Ascending aorta (tissue), 2 donors: ENCODE measurements at regions not wholly inside any gene's neighbourhood (a gene's known extent, or its start where the extent isn't known, plus 50 kb on each side); places are given as distances from the start of the nearest gene placed in this dataset.

Source experiments
- DNase-seq, 2 donors: peaks; one replicate each; pipeline ENCODE4 v3.0.0-alpha.2; 2019; ENCODE audit warnings: low spot score in 2 of 2
- H3K27ac ChIP-seq, 2 donors: fragments of 200-600 bp; sonication (generic); one replicate each; pipeline ENCODE4 v1.5.1; 2016 to 2017; ENCODE audit warnings: mild to moderate bottlenecking in 1 of 2
- H3K27me3 ChIP-seq: fragments of 200-600 bp; sonication (generic); one replicate; pipeline ENCODE4 v1.5.1; 2017
- H3K36me3 ChIP-seq, 2 donors: fragments of 200-600 bp; sonication (generic); one replicate each; pipeline ENCODE4 v1.5.1; 2016
- H3K4me1 ChIP-seq, 2 donors: fragments of 200-600 bp; sonication (generic); one replicate each; pipeline ENCODE4 v1.5.1; 2016 to 2017; ENCODE audit warnings: mild to moderate bottlenecking in 1 of 2
- H3K4me3 ChIP-seq, 2 donors: fragments of 200-600 bp; sonication (generic); one replicate each; pipeline ENCODE4 v1.5.1; 2016 to 2017; ENCODE audit warnings: mild to moderate bottlenecking in 1 of 2
- H3K9me3 ChIP-seq, 2 donors: fragments of 200-600 bp; sonication (generic); one replicate each; pipeline ENCODE4 v1.5.1; 2016
- CTCF ChIP-seq, 3 experiments: fragments of 200-600 bp in 2 of 3; fragments of 450-650 bp in 1 of 3; sonication (generic) in 2 of 3; IDR thresholded peaks; one replicate each; pipeline ENCODE4 v1.5.1; 2016 to 2019; ENCODE audit warnings: antibody characterized with exemption in 3 of 3, mild to moderate bottlenecking in 1 of 3, moderate library complexity in 1 of 3
- intact Hi-C: fragments of 100-400 bp; cut with DNase I; formaldehyde crosslinking; loops from one replicate; pipeline ENCODE4 v1.15.1; 2023

- no peak overlapping the region for H3K4me3 ChIP-seq
- no peaks in the 10 kb centered on the region for H3K36me3 ChIP-seq
- no peak for DNase-seq
- H3K4me1 ChIP-seq, result no peaks in the 10 kb centered on the region
- intact Hi-C loops, result loop anchor here (10.0 kb wide), 1 partner anchor 54 kb away; no protein-coding TSS in a partner anchor
- no peaks in the 10 kb centered on the region for H3K27me3 ChIP-seq
- no peak for TF ChIP-seq CTCF (IDR thresholded peaks at IDR 0.05)
- H3K27ac ChIP-seq, result no peak overlapping the region
- no peaks in the 10 kb centered on the region for H3K9me3 ChIP-seq
Observed at GRCh38 chr18:40789286-40789685, 1165.7 kb upstream of the PIK3C3 start.

GRCh38 chr18:40782453-40783130 is 1172.4 kb upstream of the PIK3C3 start:
- Histone ChIP-seq H3K27ac (no peak overlapping the region), H3K27me3 (no peaks in the 10 kb centered on the region), H3K9me3 (no peaks in the 10 kb centered on the region), H3K4me3 (no peak overlapping the region), H3K36me3 (no peaks in the 10 kb centered on the region), H3K4me1 (no peaks in the 10 kb centered on the region)
- TF ChIP-seq CTCF (IDR thresholded peaks at IDR 0.05), result no peak
- no peak for DNase-seq
- intact Hi-C loops, result loop anchor here (10.0 kb wide), 1 partner anchor 48 kb away; no protein-coding TSS in a partner anchor

DNA sequence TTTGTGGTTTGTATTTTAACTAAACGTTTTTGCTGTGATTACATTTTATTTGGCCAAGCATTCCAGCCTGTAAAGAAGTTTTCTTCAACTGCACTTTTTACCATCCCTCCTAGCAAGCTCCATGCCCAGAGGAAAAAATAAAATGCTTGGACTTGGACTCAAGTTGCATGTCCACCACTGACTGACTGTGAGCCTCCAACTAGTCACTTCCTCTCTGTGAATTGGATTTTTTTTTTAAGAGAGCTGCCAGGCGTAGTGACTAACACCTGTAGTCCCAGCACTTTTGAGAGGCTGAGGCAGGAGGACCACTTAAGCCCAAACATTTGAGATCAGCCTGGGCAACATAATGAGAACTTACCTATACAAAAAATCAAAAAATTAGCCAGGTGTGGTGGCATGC is 1185.2 kb upstream of the PIK3C3 start:
- no peak overlapping the region for H3K27ac ChIP-seq
- TF ChIP-seq CTCF (IDR thresholded peaks at IDR 0.05), result no peak
- no peaks in the 10 kb centered on the region for H3K9me3 ChIP-seq
- no peaks in the 10 kb centered on the region for H3K4me1 ChIP-seq
- no peak for DNase-seq
- no peak overlapping the region for H3K4me3 ChIP-seq
- no peaks in the 10 kb centered on the region for H3K27me3 ChIP-seq
- no peaks in the 10 kb centered on the region for H3K36me3 ChIP-seq
- intact Hi-C loops, result no loop called here

GRCh38 chr18:40760251-40760650 is 1194.8 kb upstream of the PIK3C3 start:
- H3K4me1 ChIP-seq, result no peaks in the 10 kb centered on the region
- no peak for DNase-seq
- H3K4me3 ChIP-seq, result no peak overlapping the region
- intact Hi-C loops, result no loop called here
- H3K9me3 ChIP-seq, result no peaks in the 10 kb centered on the region
- H3K36me3 ChIP-seq, result no peaks in the 10 kb centered on the region
- H3K27me3 ChIP-seq, result no peaks in the 10 kb centered on the region
- TF ChIP-seq CTCF (IDR thresholded peaks at IDR 0.05), result no peak
- H3K27ac ChIP-seq, result no peak overlapping the region

DNA sequence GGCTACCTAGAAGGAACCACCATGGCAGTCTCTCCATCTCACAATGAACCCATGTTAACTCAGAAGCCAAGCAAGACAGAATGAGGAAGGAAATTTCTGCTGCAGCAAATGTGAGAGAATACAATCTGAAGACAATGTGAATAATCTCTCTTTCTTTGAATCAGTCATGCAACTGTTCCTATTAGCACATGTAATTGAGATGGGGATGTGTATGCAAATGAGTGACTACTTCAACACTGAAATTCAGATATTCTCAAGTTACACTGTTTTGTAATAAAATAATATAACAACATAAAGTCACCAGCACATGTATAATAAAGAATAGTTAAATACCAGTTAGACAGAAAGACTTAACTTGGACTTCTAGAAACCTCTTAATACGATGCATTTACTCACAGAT is 1200.6 kb upstream of the PIK3C3 start:
- H3K4me1 ChIP-seq, result no peaks in the 10 kb centered on the region
- no peaks in the 10 kb centered on the region for H3K36me3 ChIP-seq
- H3K9me3 ChIP-seq, result no peaks in the 10 kb centered on the region
- TF ChIP-seq CTCF (IDR thresholded peaks at IDR 0.05), result no peak
- intact Hi-C loops, result no loop called here
- no peak overlapping the region for H3K27ac ChIP-seq
- no peak overlapping the region for H3K4me3 ChIP-seq
- H3K27me3 ChIP-seq, result no peaks in the 10 kb centered on the region
- DNase-seq, result no peak

GRCh38 chr18:40752316-40752715 is 1202.7 kb upstream of the PIK3C3 start:
- Histone ChIP-seq H3K27ac (no peak overlapping the region), H3K9me3 (no peaks in the 10 kb centered on the region), H3K4me1 (no peaks in the 10 kb centered on the region), H3K27me3 (no peaks in the 10 kb centered on the region), H3K36me3 (no peaks in the 10 kb centered on the region), H3K4me3 (no peak overlapping the region)
- no peak for TF ChIP-seq CTCF (IDR thresholded peaks at IDR 0.05)
- intact Hi-C loops, result no loop called here
- no peak for DNase-seq
